ENCODE measurements at regions not wholly inside any gene's neighbourhood (a gene's known extent, or its start where the extent isn't known, plus 50 kb on each side); places are given as distances from the start of the nearest gene placed in this dataset.

DNA sequence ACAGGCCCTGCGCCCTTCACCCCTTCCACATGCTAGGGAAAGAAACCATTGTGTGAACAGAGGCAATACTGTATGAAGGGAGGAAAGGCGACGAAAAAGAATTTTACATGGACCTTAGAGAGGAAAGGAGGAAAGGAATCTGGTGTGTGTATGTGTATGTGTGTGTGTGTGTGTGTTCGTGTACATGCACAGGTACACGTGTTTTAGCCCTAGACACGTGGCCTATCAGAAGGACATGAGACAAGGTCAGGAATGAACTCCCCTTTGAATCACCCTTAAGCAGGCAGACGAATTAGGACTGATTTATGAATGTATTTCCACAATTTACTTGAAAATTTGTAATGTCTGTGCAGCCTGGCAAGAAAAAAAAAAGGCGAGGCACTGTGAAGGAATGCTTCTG, 276.0 kb downstream of the ZNF516 start:
- FAIRE-seq (peak; percentile 81), DNase-seq (ENCODE audit: insufficient read length, low spot score) (no peak)
- TF ChIP-seq CTCF (IDR thresholded peaks at IDR 0.05; ENCODE audit: insufficient read depth, missing control alignments) = no peak

GRCh38 chr18:76216096-76216495, 278.9 kb downstream of the ZNF516 start:
- TF ChIP-seq CTCF (IDR thresholded peaks at IDR 0.05; ENCODE audit: insufficient read depth, missing control alignments) = no peak
- FAIRE-seq = no peak
- no peak for DNase-seq (ENCODE audit: insufficient read length, low spot score)

DNA sequence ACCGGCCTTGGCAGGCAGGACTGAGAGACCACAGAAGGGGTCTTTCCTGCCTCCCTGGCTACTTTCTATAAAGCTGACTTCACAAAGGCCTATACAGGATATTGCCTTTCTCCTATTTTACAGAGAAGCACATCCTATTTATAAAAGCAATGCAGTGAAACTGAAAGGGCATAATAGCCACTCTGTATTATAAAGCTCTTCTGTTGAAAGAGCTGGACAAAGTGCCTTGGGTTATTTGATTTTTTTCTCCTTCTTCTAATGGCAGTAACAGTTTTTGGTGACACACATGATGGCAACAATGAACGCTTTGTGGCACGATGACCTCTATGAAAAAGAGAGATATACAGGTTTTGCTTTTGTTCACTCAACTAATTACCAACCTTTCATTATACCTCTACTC, 281.1 kb downstream of the ZNF516 start:
- no peak for FAIRE-seq

GRCh38 chr18:76212960-76213359, 282.1 kb downstream of the ZNF516 start:
- FAIRE-seq = no peak
- no peak for TF ChIP-seq CTCF (IDR thresholded peaks at IDR 0.05; ENCODE audit: insufficient read depth, missing control alignments)
- no peak for DNase-seq (ENCODE audit: insufficient read length, low spot score)

More for the DNA sequence above, 281.1 kb downstream of the ZNF516 start:
- no peak for DNase-seq (ENCODE audit: insufficient read length, low spot score)
- TF ChIP-seq CTCF (IDR thresholded peaks at IDR 0.05; ENCODE audit: insufficient read depth, missing control alignments) = no peak

DNA sequence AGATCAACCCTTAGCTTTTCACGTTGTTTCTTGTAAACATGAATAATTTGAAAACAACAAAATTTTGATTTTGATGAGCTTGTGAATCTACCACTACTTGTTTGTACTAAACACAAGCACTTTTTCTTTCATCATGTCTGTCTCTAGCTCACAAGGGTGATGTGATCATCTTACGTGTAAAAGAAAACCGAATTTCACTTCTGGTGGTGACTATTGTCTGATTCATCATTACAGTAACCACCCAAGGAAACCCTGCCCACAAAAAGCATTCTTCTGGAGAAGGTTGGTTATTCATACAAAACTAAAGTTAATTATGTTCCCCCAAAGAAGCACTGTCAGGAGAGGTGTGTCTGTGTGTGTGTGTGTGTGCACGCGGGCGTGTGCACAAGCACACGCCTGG, 285.4 kb downstream of the ZNF516 start:
- FAIRE-seq = peak; percentile 91
- no peak for TF ChIP-seq CTCF (IDR thresholded peaks at IDR 0.05; ENCODE audit: insufficient read depth, missing control alignments)
- no peak for DNase-seq (ENCODE audit: insufficient read length, low spot score)

GRCh38 chr18:76208678-76209306, 286.2 kb downstream of the ZNF516 start:
- FAIRE-seq (no peak), DNase-seq (ENCODE audit: insufficient read length, low spot score) (no peak)
- TF ChIP-seq CTCF (IDR thresholded peaks at IDR 0.05; ENCODE audit: insufficient read depth, missing control alignments) = no peak

GRCh38 chr18:76205906-76206305, 289.1 kb downstream of the ZNF516 start:
- no peak for DNase-seq (ENCODE audit: insufficient read length, low spot score)
- FAIRE-seq = no peak
- no peak for TF ChIP-seq CTCF (IDR thresholded peaks at IDR 0.05; ENCODE audit: insufficient read depth, missing control alignments)
